ENCODE measurements at regions not wholly inside any gene's neighbourhood (a gene's known extent, or its start where the extent isn't known, plus 50 kb on each side); places are given as distances from the start of the nearest gene placed in this dataset.

GRCh38 chr6:144870782-144871181 lies 585.6 kb downstream of the UTRN start:
- H3K9me3 ChIP-seq (ENCODE audit: control insufficient read depth, insufficient read depth, low read length) = peaks cover 3% of the 10 kb centered on the region
- no peaks in the 10 kb centered on the region for H3K27me3 ChIP-seq (ENCODE audit: control insufficient read depth, insufficient read depth, low read length)
- ChIA-PET POLR2A (no interaction called here), CTCF (no interaction called here)
- DNase-seq (ENCODE audit: low read depth, low spot score) = no peak
- H3K4me3 ChIP-seq (ENCODE audit: low read depth, low read length) = no peak overlapping the region
- no peak for TF ChIP-seq CTCF (IDR thresholded peaks at IDR 0.05; ENCODE audit: low read depth, low read length)
- no peak overlapping the region for H3K27ac ChIP-seq (ENCODE audit: low read depth, low read length)

- Histone ChIP-seq H3K27ac (ENCODE audit: low read depth, low read length) (no peak overlapping the region), H3K27me3 (ENCODE audit: control insufficient read depth, insufficient read depth, low read length) (no peaks in the 10 kb centered on the region), H3K4me3 (ENCODE audit: low read depth, low read length) (no peak overlapping the region), H3K9me3 (ENCODE audit: control insufficient read depth, insufficient read depth, low read length) (peaks cover 3% of the 10 kb centered on the region)
- ChIA-PET CTCF (no interaction called here), POLR2A (no interaction called here)
- no peak for DNase-seq (ENCODE audit: low read depth, low spot score)
- TF ChIP-seq CTCF (IDR thresholded peaks at IDR 0.05; ENCODE audit: low read depth, low read length) = no peak
These were observed 588.7 kb downstream of the UTRN start for GRCh38 chr6:144873623-144874378.

GRCh38 chr6:144876689-144877088 lies 591.6 kb downstream of the UTRN start:
- POLR2A ChIA-PET = no interaction called here

GRCh38 chr6:144877118-144877517 lies 592.0 kb downstream of the UTRN start:
- no peak for TF ChIP-seq CTCF (IDR thresholded peaks at IDR 0.05; ENCODE audit: low read depth, low read length)
- POLR2A ChIA-PET = no interaction called here
- no peaks in the 10 kb centered on the region for H3K27me3 ChIP-seq (ENCODE audit: control insufficient read depth, insufficient read depth, low read length)
- peaks cover 3% of the 10 kb centered on the region for H3K9me3 ChIP-seq (ENCODE audit: control insufficient read depth, insufficient read depth, low read length)
- H3K4me3 ChIP-seq (ENCODE audit: low read depth, low read length) = no peak overlapping the region
- no peak for DNase-seq (ENCODE audit: low read depth, low spot score)
- CTCF ChIA-PET = no interaction called here
- no peak overlapping the region for H3K27ac ChIP-seq (ENCODE audit: low read depth, low read length)

More at GRCh38 chr6:144876689-144877088, 591.6 kb downstream of the UTRN start:
- no peak for TF ChIP-seq CTCF (IDR thresholded peaks at IDR 0.05; ENCODE audit: low read depth, low read length)
- Histone ChIP-seq H3K27ac (ENCODE audit: low read depth, low read length) (no peak overlapping the region), H3K9me3 (ENCODE audit: control insufficient read depth, insufficient read depth, low read length) (peaks cover 3% of the 10 kb centered on the region), H3K4me3 (ENCODE audit: low read depth, low read length) (no peak overlapping the region), H3K27me3 (ENCODE audit: control insufficient read depth, insufficient read depth, low read length) (no peaks in the 10 kb centered on the region)
- CTCF ChIA-PET = no interaction called here
- no peak for DNase-seq (ENCODE audit: low read depth, low spot score)

- ChIA-PET POLR2A (no interaction called here), CTCF (no interaction called here)
- peaks cover 3% of the 10 kb centered on the region; the same call in 1 of the 2 replicates for H3K9me3 ChIP-seq (ENCODE audit: control insufficient read depth, insufficient read depth, low read length)
- no peak for TF ChIP-seq CTCF (IDR thresholded peaks at IDR 0.05; ENCODE audit: low read depth, low read length)
- no peak overlapping the region for H3K4me3 ChIP-seq (ENCODE audit: low read depth, low read length)
- H3K27ac ChIP-seq (ENCODE audit: low read depth, low read length) = no peak overlapping the region
- DNase-seq (ENCODE audit: low read depth, low spot score) = no peak
- H3K27me3 ChIP-seq (ENCODE audit: control insufficient read depth, insufficient read depth, low read length) = no peaks in the 10 kb centered on the region
These were observed 593.4 kb downstream of the UTRN start for GRCh38 chr6:144878577-144878976.

Measured in AG04450 (cell line).